HG03558 (cell line): ENCODE measurements at regions not wholly inside any gene's neighbourhood (a gene's known extent, or its start where the extent isn't known, plus 50 kb on each side); places are given as distances from the start of the nearest gene placed in this dataset.
"Not testable (repeated sequence)": the region's sequence is repeated elsewhere in the genome, so short reads cannot be mapped to it uniquely, and the experiment has no call there.

Experiments used
- ATAC-seq: cut with Tn5 transposase; IDR thresholded peaks from one replicate; pipeline ENCODE4 v1.9.1; 2021; ENCODE audit warnings: moderate number of reproducible peaks; ENCODE audit not compliant: unreplicated experiment; ENCODE audit errors: extremely low read depth

DNA sequence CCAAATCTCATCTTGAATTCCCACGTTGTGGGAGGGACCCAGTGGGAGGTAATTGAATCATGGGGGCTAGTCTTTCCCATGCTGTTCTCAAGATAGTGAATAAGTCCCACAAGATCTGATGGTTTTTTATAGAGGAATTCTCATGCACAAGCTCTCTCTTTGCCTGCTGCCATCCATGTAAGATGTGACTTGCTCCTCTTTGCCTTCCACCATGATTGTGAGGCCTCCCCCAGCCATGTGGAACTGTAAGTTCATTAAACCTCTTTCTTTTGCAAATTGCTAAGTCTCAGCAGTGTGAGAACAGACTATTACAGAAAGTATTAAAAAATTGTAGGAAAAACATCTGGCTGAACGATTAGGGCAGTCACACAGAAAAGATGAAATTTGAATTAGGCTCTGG lies 921.8 kb downstream of the MCTP2 start:
- not testable (repeated sequence) for ATAC-seq

DNA sequence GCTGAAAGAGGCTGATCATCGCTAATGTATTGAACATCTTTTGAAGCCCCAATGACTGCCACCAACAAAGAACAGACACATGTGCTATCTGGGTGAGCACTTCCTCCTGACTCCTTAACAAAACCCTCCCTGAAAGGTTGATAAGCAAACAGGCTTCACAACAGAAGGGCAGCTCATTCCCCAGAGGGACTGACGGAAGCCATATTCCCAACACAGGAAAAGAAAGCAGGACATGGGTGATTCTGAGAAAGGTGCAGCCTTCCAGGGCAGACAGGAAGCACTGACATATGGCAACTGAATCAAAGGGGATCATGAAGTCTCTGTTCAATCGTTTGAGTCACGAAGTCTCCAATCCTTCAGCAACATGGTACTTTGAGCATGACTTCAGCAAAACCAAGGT lies 929.0 kb downstream of the MCTP2 start:
- ATAC-seq = no peak

DNA sequence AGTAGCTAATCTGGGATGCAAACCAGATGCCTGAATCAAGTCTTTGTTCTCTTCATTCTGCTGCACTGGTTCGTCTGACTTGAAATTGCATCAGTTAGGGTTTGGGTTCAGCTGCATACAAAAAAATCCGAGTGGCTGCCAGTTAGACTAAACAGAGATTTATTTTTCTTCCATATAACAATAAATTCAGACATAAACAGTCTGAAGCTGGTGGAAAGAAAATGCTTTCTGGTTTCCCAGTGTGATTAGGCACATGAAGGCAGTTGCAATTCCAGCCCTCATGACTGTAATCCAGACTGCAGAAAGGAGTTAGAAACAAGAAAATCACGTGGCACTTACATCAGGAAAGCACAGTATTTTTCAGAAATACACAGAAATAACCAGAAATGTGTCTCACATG lies 930.7 kb downstream of the MCTP2 start:
- no peak for ATAC-seq

- no peak for ATAC-seq
Measured at GRCh38 chr15:95162531-95162930, 931.2 kb downstream of the MCTP2 start.

DNA sequence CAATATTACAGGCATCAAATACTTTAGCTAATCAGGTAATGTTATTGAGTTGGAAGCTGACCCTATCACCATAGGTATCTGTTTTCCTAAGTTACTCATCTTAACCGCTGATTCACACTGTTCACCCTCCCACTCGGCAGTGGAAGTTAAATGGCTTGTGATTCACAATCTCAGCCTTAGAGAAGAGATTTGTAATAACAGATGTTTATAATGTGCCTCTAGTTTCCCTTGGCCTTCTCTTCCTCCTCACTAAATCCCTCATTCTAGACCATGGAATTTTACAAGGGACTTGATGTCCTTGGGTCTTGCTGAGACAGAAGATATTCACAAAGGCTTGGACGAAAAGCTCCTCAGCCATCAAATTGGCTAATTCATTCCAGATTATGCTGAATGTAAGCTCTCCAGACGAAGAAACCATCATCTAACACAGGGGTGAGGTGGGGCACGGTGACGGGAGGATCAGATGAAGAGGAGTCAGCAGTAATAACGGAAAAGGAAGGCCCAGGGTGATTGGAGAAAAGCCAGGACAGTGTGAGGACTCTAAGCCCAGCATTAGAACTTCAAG lies 931.7 kb downstream of the MCTP2 start:
- ATAC-seq = no peak

- ATAC-seq = no peak
Measured at GRCh38 chr15:95168152-95168551, 936.8 kb downstream of the MCTP2 start.

GRCh38 chr15:95168951-95169431 lies 937.6 kb downstream of the MCTP2 start:
- no peak for ATAC-seq

DNA sequence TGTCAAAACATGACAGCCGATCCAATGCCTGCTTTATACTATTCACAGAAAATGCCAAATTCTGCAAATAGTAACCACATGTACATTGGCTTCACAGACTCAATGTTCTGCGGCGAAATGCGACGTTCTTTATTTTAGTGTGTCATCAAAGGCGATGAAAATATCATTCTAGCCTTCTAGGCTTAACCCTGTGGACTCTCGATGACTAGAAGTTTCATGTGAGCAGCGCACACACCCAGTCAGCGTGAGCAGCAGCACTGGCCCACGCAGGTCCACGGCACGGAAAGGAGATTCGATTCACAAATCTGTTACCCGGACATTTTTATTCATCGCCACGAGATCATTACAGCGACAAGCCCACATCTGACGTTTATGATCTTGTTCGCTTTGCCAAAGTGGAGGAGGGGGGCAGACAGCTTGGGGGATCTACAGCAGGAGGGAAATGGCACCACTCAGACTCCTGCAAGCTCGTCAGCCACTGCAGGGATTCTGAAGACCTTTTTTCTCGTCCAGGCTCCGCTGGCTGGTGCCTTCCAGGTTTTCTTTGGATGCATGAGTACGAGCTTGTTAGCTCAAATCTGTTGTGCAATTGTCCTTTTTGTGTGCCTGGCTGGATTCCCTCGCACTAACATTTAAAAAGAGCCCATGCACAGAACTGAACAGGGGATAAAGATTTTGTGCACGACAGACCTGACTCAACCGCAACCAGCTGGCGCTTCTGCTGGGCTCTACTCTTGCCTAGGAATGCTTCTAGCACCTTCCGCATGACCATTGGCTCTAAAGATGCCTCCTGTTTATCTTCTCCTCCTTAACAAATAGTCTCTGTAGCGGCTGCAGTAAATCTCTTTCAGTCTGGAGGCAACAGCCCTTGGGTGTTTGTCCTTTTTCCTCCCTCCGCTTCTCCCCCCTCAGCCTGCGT lies 938.4 kb downstream of the MCTP2 start:
- ATAC-seq = no peak

GRCh38 chr15:95170561-95171380 lies 939.4 kb downstream of the MCTP2 start:
- no peak for ATAC-seq

GRCh38 chr15:95171564-95171963 lies 940.2 kb downstream of the MCTP2 start:
- no peak for ATAC-seq

DNA sequence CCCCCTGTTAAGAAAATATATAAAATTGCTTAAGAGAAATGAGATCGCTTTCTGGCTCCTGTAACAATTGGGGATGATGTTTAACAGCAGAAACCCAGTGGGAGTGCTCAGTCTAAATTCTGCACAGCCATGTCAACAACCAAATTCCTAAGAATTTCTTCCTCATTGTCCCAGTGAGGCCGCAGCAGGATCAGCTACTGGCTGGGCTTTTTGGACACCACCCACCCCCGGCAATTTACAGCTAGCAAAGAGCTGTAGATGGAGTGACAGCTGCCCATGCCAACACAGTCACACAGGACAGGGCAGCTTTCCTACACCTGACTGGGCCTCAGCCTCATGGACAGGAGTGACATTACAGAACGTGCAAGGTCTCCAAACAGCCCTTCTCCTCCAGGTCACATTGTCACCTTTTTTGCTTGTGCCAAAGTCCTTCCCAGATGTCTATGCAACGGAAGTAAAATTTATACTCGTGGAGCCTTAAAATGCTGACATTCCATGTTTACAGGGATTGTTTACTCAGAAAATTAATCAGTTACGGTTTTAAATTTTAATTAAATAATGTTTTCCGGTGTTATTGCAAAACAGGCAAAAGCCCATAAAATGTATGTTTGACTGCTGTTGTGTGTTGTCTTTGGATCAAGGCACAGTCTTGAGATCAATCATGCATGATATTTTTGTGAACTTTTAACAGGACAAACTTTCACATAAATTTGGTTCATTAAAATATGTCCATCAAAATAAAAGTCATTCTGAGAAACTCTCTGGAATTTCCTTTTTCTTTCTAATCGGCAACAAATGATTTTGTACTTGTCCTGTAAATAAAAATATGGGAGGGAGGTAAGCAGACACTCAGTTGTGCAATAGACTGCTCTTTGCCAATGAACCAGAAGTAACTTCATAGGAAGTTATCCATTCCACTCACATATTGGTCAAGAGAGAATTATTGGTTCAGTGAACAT lies 943.2 kb downstream of the MCTP2 start:
- ATAC-seq = no peak

DNA sequence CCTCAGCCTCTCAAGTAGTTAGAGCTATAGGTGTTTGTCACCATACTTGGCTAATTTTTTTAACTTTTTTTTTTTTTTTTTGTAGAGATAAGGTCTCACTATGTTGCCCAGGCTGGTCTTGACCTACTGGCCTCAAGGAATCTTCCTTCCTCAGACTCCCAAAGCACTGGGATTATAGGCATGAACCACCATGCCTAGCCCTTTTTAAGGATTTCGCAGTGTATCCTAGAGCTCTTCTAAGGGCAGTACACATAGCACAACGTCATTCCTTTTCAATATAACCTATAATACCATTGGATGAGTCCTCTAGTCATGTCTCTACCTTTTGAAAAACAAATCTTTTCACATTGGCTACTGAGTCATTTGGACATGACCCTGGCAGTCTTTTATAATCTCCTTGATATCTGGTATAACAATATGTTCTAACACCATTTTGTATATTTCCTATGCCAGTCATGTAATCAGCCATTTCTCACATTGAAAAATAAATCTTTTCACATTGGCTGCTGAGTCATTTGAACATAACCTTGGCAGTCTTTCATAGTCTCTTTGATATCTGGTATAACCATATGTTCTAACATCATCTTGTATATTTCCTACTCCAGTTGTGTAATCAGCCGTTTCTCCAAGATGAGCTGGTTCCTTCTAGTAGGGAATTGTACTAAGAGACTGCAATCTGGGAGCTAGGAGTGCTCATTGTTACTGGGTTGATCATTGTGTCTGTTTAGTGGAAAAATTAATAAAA lies 944.7 kb downstream of the MCTP2 start:
- no peak for ATAC-seq

- no peak for ATAC-seq
Measured at GRCh38 chr15:95176794-95177577, 945.6 kb downstream of the MCTP2 start.

DNA sequence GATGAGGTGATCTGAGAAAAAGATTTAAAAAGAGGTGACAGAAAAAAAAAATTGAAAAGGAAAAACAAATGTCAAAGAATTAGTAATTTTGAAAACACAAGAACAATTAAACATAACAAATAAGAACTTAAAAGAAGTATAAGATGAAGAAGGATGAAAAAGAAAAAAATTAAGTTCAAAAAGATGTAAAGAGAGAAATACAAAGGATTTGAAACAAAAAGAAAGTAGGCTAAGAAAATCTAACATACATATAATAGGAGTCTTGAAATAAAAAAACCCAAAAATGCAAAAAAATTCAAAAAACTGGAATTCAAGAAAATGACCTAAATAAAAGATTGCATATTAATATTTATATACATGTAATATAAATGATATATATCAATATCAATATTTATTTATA lies 949.2 kb downstream of the MCTP2 start:
- no peak for ATAC-seq

GRCh38 chr15:95182091-95182490 lies 950.7 kb downstream of the MCTP2 start:
- ATAC-seq = no peak

DNA sequence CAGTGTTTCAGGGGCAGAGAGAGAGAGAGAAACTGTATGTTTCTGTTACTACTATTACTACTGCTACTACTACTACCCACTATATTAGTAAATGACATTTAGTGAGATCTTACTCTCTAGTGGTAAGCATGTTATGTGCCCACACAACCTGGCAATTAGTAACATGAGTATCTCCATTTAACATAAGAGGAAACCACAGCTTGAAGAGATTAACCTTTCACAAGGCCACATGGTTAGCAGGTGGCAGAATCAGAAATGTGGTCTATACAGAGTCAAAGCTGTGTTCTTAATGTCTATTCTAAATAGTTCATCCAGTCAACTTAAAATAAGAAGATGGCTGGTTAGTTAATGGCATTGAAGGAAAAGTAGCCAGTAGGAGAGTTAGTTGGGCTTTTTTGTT lies 961.6 kb downstream of the MCTP2 start:
- ATAC-seq = no peak

- ATAC-seq = no peak
Measured at GRCh38 chr15:95194746-95195145, 963.4 kb downstream of the MCTP2 start.

GRCh38 chr15:95196176-95196915 lies 965.0 kb downstream of the MCTP2 start:
- no peak for ATAC-seq
